IPS-15b (cell line): ENCODE measurements at regions not wholly inside any gene's neighbourhood (a gene's known extent, or its start where the extent isn't known, plus 50 kb on each side); places are given as distances from the start of the nearest gene placed in this dataset.
"Not testable (repeated sequence)": the region's sequence is repeated elsewhere in the genome, so short reads cannot be mapped to it uniquely, and the experiment has no call there.

ENCODE experiments used
- H3K27me3 ChIP-seq: one replicate; pipeline ENCODE4 v1.6.1; 2013; ENCODE audit warnings: low read length; ENCODE audit not compliant: control insufficient read depth, insufficient read depth
- H3K36me3 ChIP-seq: one replicate; pipeline ENCODE4 v1.6.1; 2013; ENCODE audit warnings: low read length; ENCODE audit not compliant: control insufficient read depth, insufficient read depth
- H3K4me1 ChIP-seq: one replicate; pipeline ENCODE4 v1.6.1; 2013; ENCODE audit warnings: mild to moderate bottlenecking, low read length; ENCODE audit not compliant: control insufficient read depth, insufficient read depth
- H3K4me3 ChIP-seq: one replicate; pipeline ENCODE4 v1.5.1; 2013; ENCODE audit warnings: low read depth, low read length
- H3K9ac ChIP-seq: one replicate; pipeline ENCODE4 v1.6.1; 2013; ENCODE audit warnings: low read depth, mild to moderate bottlenecking, low read length
- H3K9me3 ChIP-seq: one replicate; pipeline ENCODE4 v1.6.1; 2013; ENCODE audit warnings: mild to moderate bottlenecking, low read length; ENCODE audit not compliant: control insufficient read depth, insufficient read depth

GRCh38 chr2:234249034-234249735 lies 198.7 kb downstream of the SPP2 start:
- peaks cover 6% of the 10 kb centered on the region for H3K9me3 ChIP-seq
- H3K4me3 ChIP-seq, result no peak overlapping the region
- no peaks in the 10 kb centered on the region for H3K4me1 ChIP-seq
- H3K36me3 ChIP-seq, result no peaks in the 10 kb centered on the region
- no peaks in the 10 kb centered on the region for H3K27me3 ChIP-seq
- no peak overlapping the region for H3K9ac ChIP-seq

- H3K36me3 ChIP-seq, H3K27me3 ChIP-seq, H3K4me1 ChIP-seq, H3K9me3 ChIP-seq, H3K9ac ChIP-seq, H3K4me3 ChIP-seq: not testable (repeated sequence)
Observed at GRCh38 chr2:234248213-234248710, 197.8 kb downstream of the SPP2 start.

- H3K4me3 ChIP-seq, result no peak overlapping the region
- H3K4me1 ChIP-seq, result no peaks in the 10 kb centered on the region
- no peak overlapping the region for H3K9ac ChIP-seq
- no peaks in the 10 kb centered on the region for H3K36me3 ChIP-seq
- no peaks in the 10 kb centered on the region for H3K27me3 ChIP-seq
- peaks cover 6% of the 10 kb centered on the region for H3K9me3 ChIP-seq
Observed at GRCh38 chr2:234247453-234248180, 197.1 kb downstream of the SPP2 start.

- H3K9ac ChIP-seq, result no peak overlapping the region
- H3K9me3 ChIP-seq, result peaks cover 6% of the 10 kb centered on the region
- no peaks in the 10 kb centered on the region for H3K4me1 ChIP-seq
- H3K4me3 ChIP-seq, result no peak overlapping the region
- no peaks in the 10 kb centered on the region for H3K36me3 ChIP-seq
- no peaks in the 10 kb centered on the region for H3K27me3 ChIP-seq
Observed at GRCh38 chr2:234245945-234246344, 195.4 kb downstream of the SPP2 start.

- Histone ChIP-seq H3K4me3 (no peak overlapping the region), H3K9ac (no peak overlapping the region), H3K9me3 (peaks cover 6% of the 10 kb centered on the region), H3K36me3 (no peaks in the 10 kb centered on the region), H3K4me1 (no peaks in the 10 kb centered on the region), H3K27me3 (no peaks in the 10 kb centered on the region)
Observed at GRCh38 chr2:234243871-234244565, 193.5 kb downstream of the SPP2 start.

GRCh38 chr2:234242459-234242836 lies 191.9 kb downstream of the SPP2 start:
- H3K9ac ChIP-seq, result no peak overlapping the region
- no peaks in the 10 kb centered on the region for H3K4me1 ChIP-seq
- no peaks in the 10 kb centered on the region for H3K36me3 ChIP-seq
- no peaks in the 10 kb centered on the region for H3K27me3 ChIP-seq
- no peak overlapping the region for H3K4me3 ChIP-seq
- H3K9me3 ChIP-seq, result peaks cover 6% of the 10 kb centered on the region

GRCh38 chr2:234241656-234242458 lies 191.4 kb downstream of the SPP2 start:
- Histone ChIP-seq H3K27me3 (no peaks in the 10 kb centered on the region), H3K9ac (no peak overlapping the region), H3K9me3 (no peaks in the 10 kb centered on the region), H3K36me3 (no peaks in the 10 kb centered on the region), H3K4me3 (no peak overlapping the region), H3K4me1 (no peaks in the 10 kb centered on the region)

GRCh38 chr2:234240917-234241316 lies 190.4 kb downstream of the SPP2 start:
- H3K27me3 ChIP-seq, result no peaks in the 10 kb centered on the region
- no peaks in the 10 kb centered on the region for H3K9me3 ChIP-seq
- no peaks in the 10 kb centered on the region for H3K4me1 ChIP-seq
- H3K4me3 ChIP-seq, result no peak overlapping the region
- H3K9ac ChIP-seq, result no peak overlapping the region
- no peaks in the 10 kb centered on the region for H3K36me3 ChIP-seq

GRCh38 chr2:234235191-234235590 lies 184.7 kb downstream of the SPP2 start:
- Histone ChIP-seq H3K9ac (no peak overlapping the region), H3K4me3 (no peak overlapping the region), H3K4me1 (no peaks in the 10 kb centered on the region)

GRCh38 chr2:234231460-234231859 lies 181.0 kb downstream of the SPP2 start:
- H3K9ac ChIP-seq, result no peak overlapping the region
- no peaks in the 10 kb centered on the region for H3K9me3 ChIP-seq

More at GRCh38 chr2:234235191-234235590, 184.7 kb downstream of the SPP2 start:
- Histone ChIP-seq H3K27me3 (no peaks in the 10 kb centered on the region), H3K36me3 (no peaks in the 10 kb centered on the region), H3K9me3 (no peaks in the 10 kb centered on the region)

GRCh38 chr2:234219046-234219310 lies 168.5 kb downstream of the SPP2 start:
- no peak overlapping the region for H3K4me3 ChIP-seq
- H3K4me1 ChIP-seq, result no peaks in the 10 kb centered on the region
- no peaks in the 10 kb centered on the region for H3K36me3 ChIP-seq
- H3K27me3 ChIP-seq, result no peaks in the 10 kb centered on the region
- H3K9me3 ChIP-seq, result no peaks in the 10 kb centered on the region
- H3K9ac ChIP-seq, result no peak overlapping the region

More at GRCh38 chr2:234231460-234231859, 181.0 kb downstream of the SPP2 start:
- Histone ChIP-seq H3K27me3 (no peaks in the 10 kb centered on the region), H3K4me1 (no peaks in the 10 kb centered on the region), H3K36me3 (no peaks in the 10 kb centered on the region), H3K4me3 (no peak overlapping the region)
